GM18909 (cell line): ENCODE measurements at regions not wholly inside any gene's neighbourhood (a gene's known extent, or its start where the extent isn't known, plus 50 kb on each side); places are given as distances from the start of the nearest gene placed in this dataset.
"Not testable (repeated sequence)": the region's sequence is repeated elsewhere in the genome, so short reads cannot be mapped to it uniquely, and the experiment has no call there.

ENCODE experiments used
- ATAC-seq: cut with Tn5 transposase; IDR thresholded peaks from one replicate; pipeline ENCODE4 v1.9.1; 2021; ENCODE audit warnings: mild to moderate bottlenecking; ENCODE audit not compliant: unreplicated experiment, poor library complexity

- no peak for ATAC-seq
Measured at GRCh38 chr2:149702571-149702970, 115.0 kb upstream of the MMADHC start.

GRCh38 chr2:149701241-149701640 lies 113.7 kb upstream of the MMADHC start:
- ATAC-seq, result no peak

- ATAC-seq, result no peak
Measured at GRCh38 chr2:149692961-149693396, 105.4 kb upstream of the MMADHC start.

GRCh38 chr2:149690825-149691224 lies 103.2 kb upstream of the MMADHC start:
- ATAC-seq, result no peak

- no peak for ATAC-seq
Measured at GRCh38 chr2:149687052-149687427, 99.5 kb upstream of the MMADHC start.

GRCh38 chr2:149686136-149687051 lies 98.8 kb upstream of the MMADHC start:
- no peak for ATAC-seq

- ATAC-seq, result not testable (repeated sequence)
Measured at GRCh38 chr2:149685401-149685800, 97.8 kb upstream of the MMADHC start.

- ATAC-seq, result no peak
Measured at GRCh38 chr2:149679286-149679685, 91.7 kb upstream of the MMADHC start.

- no peak for ATAC-seq
Measured at GRCh38 chr2:149677416-149677815, 89.8 kb upstream of the MMADHC start.

GRCh38 chr2:149670086-149670485 lies 82.5 kb upstream of the MMADHC start:
- no peak for ATAC-seq

GRCh38 chr2:149666809-149667320 lies 79.3 kb upstream of the MMADHC start:
- ATAC-seq, result no peak

GRCh38 chr2:149664896-149665295 lies 77.3 kb upstream of the MMADHC start:
- ATAC-seq, result no peak

GRCh38 chr2:149662556-149662955 lies 75.0 kb upstream of the MMADHC start:
- no peak for ATAC-seq

- ATAC-seq, result no peak
Measured at GRCh38 chr2:149661844-149662243, 74.3 kb upstream of the MMADHC start.

- ATAC-seq, result no peak
Measured at GRCh38 chr2:149658553-149658952, 71.0 kb upstream of the MMADHC start.

GRCh38 chr2:149657401-149658040 lies 69.9 kb upstream of the MMADHC start:
- no peak for ATAC-seq

GRCh38 chr2:149656996-149657395 lies 69.4 kb upstream of the MMADHC start:
- ATAC-seq, result no peak

GRCh38 chr2:149653831-149654445 lies 66.4 kb upstream of the MMADHC start:
- no peak for ATAC-seq

GRCh38 chr2:149652926-149653325 lies 65.4 kb upstream of the MMADHC start:
- no peak for ATAC-seq

GRCh38 chr2:149652526-149652925 lies 65.0 kb upstream of the MMADHC start:
- no peak for ATAC-seq

- ATAC-seq, result no peak
Measured at GRCh38 chr2:149651229-149651628, 63.7 kb upstream of the MMADHC start.
